HG03442 (cell line): ENCODE measurements at regions not wholly inside any gene's neighbourhood (a gene's known extent, or its start where the extent isn't known, plus 50 kb on each side); places are given as distances from the start of the nearest gene placed in this dataset.
"Not testable (repeated sequence)": the region's sequence is repeated elsewhere in the genome, so short reads cannot be mapped to it uniquely, and the experiment has no call there.

ENCODE experiments used
- ATAC-seq: cut with Tn5 transposase; IDR thresholded peaks from one replicate; pipeline ENCODE4 v1.9.1; 2021; ENCODE audit warnings: mild to moderate bottlenecking, moderate library complexity; ENCODE audit not compliant: unreplicated experiment

GRCh38 chr9:103237571-103238109 is 242.5 kb downstream of the CYLC2 start:
- ATAC-seq, result not testable (repeated sequence)

- no peak for ATAC-seq
Observed at GRCh38 chr9:103242025-103242424, 246.9 kb downstream of the CYLC2 start.

- no peak for ATAC-seq
Observed at GRCh38 chr9:103242486-103242885, 247.4 kb downstream of the CYLC2 start.

GRCh38 chr9:103243553-103243952 is 248.4 kb downstream of the CYLC2 start:
- no peak for ATAC-seq

- no peak for ATAC-seq
Observed at GRCh38 chr9:103245369-103245768, 250.2 kb downstream of the CYLC2 start.

GRCh38 chr9:103261951-103262350 is 266.8 kb downstream of the CYLC2 start:
- ATAC-seq, result no peak

- ATAC-seq, result no peak
Observed at GRCh38 chr9:103266064-103266463, 270.9 kb downstream of the CYLC2 start.

- ATAC-seq, result no peak
Observed at GRCh38 chr9:103277240-103277639, 282.1 kb downstream of the CYLC2 start.

- no peak for ATAC-seq
Observed at GRCh38 chr9:103281126-103281525, 286.0 kb downstream of the CYLC2 start.

GRCh38 chr9:103287361-103287760 is 292.2 kb downstream of the CYLC2 start:
- ATAC-seq, result no peak

GRCh38 chr9:103296189-103296588 is 301.1 kb downstream of the CYLC2 start:
- no peak for ATAC-seq

GRCh38 chr9:103301051-103301450 is 305.9 kb downstream of the CYLC2 start:
- ATAC-seq, result no peak

GRCh38 chr9:103304797-103305196 is 309.7 kb downstream of the CYLC2 start:
- no peak for ATAC-seq

- ATAC-seq, result no peak
Observed at GRCh38 chr9:103319979-103320378, 324.8 kb downstream of the CYLC2 start.

GRCh38 chr9:103323699-103324098 is 328.6 kb downstream of the CYLC2 start:
- ATAC-seq, result no peak

GRCh38 chr9:103335461-103335860 is 340.3 kb downstream of the CYLC2 start:
- no peak for ATAC-seq

- ATAC-seq, result no peak
Observed at GRCh38 chr9:103355000-103355399, 359.9 kb downstream of the CYLC2 start.

GRCh38 chr9:103357980-103358379 is 362.8 kb downstream of the CYLC2 start:
- not testable (repeated sequence) for ATAC-seq

GRCh38 chr9:103361906-103362305 is 366.8 kb downstream of the CYLC2 start:
- no peak for ATAC-seq

GRCh38 chr9:103362986-103363385 is 367.9 kb downstream of the CYLC2 start:
- ATAC-seq, result no peak

- no peak for ATAC-seq
Observed at GRCh38 chr9:103364753-103365152, 369.6 kb downstream of the CYLC2 start.

- ATAC-seq, result no peak
Observed at GRCh38 chr9:103371152-103371551, 376.0 kb downstream of the CYLC2 start.

- no peak for ATAC-seq
Observed at GRCh38 chr9:103372828-103373227, 377.7 kb downstream of the CYLC2 start.
